ENCODE measurements at regions not wholly inside any gene's neighbourhood (a gene's known extent, or its start where the extent isn't known, plus 50 kb on each side); places are given as distances from the start of the nearest gene placed in this dataset.

DNA sequence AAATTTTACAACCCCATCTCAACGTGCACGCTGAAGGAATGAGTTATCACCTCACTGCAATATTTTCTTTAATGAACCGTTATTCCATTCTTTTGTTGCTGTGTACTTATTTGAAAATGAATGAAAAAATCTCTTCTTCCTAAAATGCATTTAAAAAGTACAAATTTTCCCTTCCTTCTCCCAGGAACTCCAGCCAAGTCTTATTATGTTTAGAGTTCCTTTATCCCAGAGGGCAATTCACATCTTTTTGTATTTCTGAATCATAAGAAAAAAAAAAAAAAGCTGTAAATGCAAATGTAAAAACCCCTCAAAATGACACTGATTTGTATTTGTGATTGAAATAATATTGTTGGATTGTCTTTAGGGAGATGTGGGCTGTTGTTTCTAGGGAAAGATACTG, 2194.3 kb upstream of the CELF4 start:
- no peak for DNase-seq

GRCh38 chr18:39753178-39753577, 2187.6 kb upstream of the CELF4 start:
- no peak for DNase-seq

- DNase-seq = no peak
These were observed 2186.8 kb upstream of the CELF4 start for GRCh38 chr18:39752351-39752750.

GRCh38 chr18:39751921-39752320, 2186.3 kb upstream of the CELF4 start:
- no peak for DNase-seq

DNA sequence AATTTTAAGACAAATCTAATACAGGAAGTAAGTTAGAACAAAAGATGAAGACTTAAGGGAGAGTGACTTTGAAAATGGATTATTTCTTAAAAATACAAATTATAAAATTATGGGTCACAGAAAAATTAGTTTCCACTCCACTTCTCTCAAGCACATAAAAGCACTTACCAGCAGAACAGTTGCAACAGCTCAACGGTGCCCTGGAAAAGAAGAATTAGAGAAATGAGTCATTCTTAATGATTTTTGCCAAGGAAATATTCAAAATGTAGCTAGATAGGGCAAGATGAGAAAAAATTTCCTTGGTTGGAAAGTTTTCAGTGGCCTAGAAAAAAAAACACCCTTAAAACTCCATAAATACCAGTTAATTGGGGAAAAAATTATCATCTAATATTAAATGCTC, 2185.6 kb upstream of the CELF4 start:
- DNase-seq = no peak

DNA sequence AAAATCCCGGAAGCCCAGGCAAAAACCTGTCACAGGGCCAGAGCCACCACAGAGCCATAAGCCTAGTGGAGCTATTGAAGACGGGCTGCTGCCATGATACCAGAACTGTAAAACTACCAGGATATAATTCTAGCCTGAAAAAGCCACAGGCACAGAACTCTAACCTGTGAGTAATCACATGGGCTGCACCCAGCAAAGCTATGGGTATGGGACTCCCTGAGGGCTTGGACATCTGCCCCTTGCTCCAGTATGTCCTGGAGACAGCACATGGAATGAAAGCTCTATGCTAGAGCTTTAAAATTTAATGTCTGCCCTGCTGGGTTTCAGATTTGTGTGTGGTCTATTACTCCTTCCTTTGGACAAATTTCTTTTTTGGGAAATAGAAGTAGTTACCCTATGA, 2183.6 kb upstream of the CELF4 start:
- no peak for DNase-seq

DNA sequence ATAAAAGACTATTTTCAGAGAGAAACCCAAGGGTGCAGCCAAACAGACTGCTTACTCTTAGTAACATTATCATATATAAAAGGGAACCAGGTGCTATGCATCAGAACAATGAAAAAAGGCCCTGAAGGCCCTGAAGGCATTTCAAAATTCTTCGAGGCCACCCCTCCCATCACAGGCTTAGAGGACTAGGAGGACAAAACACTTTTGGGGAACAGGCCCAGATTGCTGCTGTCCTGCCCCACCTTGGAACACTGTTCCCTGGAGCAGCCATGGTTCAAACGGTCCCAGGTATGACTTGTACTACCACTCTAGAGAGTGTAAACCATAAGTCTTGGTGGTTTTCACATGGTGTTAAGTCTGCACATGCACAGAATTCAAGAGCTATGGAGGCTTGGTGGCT, 2183.1 kb upstream of the CELF4 start:
- no peak for DNase-seq

- no peak for DNase-seq
These were observed 2180.6 kb upstream of the CELF4 start for GRCh38 chr18:39746201-39746600.

DNA sequence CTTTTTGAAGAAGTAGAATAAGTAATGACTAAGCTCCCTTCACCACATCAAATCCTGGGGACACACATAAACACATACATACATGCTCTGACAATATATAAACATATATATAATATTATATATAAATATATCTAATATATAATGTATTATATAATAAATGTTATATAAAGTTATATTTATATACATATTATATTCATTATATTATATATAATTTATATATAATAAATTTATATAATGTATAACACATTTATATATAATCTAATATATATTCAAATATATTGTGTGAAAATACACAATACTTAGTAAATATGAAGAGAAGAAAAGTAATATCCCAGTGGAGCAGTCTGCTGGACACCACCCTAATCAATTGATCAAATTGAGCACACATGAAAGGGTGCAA, 2177.9 kb upstream of the CELF4 start:
- no peak for DNase-seq

DNA sequence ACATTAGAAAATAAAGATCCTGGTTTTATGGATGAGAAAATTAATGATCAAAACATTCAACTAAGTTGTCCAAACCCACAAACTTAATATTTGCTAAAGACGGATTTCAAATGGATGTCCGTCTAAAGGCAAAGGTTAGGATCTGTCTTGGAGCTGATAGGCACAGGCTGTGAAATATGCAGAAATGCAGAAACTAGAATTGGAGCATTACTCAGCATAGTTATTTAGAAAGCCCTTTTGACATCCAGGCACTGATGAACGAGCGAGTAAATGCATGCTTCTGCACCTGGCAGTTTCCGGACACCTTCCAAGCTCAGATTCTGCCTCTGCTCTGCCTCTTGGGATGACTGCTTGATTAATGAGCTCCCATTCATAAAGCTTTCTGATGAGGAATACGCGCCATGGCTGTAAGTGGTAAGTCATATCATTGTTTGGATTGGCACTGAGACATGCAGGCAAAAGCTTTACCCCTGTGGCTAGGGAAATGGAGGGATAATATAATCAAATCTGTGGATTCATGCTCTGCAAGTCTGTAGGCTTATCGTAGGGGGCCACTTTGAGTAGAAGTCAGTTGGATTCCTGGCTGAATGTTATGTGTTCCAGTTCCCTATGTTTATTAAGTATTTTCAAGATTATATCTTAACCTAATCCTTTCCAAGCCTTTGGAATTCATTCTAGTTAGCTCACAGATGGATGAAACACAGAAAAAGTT, 2176.3 kb upstream of the CELF4 start:
- peak; percentile 99 for DNase-seq

- DNase-seq = no peak
These were observed 2172.3 kb upstream of the CELF4 start for GRCh38 chr18:39737869-39738268.

DNA sequence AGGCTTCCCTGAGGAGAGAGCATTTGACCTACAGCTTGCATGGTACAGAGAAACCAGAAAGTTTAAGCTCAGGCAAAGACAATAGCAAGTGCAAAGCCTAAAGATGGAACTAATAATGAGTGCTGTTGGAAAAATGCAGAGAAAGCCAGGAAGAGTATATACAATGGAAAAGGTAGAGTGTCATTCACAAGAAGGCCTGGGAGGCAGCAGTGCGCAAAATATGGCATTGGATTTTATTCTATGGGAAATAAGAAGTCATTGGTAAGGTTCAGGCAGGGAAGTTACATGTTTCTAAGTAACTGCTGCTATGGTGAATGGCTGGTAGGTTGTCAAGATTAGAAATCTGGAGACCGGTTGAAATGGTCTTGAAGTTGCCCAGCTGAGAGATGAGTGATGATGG, 2167.3 kb upstream of the CELF4 start:
- peak; percentile 17 for DNase-seq

GRCh38 chr18:39730606-39731005, 2165.0 kb upstream of the CELF4 start:
- no peak for DNase-seq

DNA sequence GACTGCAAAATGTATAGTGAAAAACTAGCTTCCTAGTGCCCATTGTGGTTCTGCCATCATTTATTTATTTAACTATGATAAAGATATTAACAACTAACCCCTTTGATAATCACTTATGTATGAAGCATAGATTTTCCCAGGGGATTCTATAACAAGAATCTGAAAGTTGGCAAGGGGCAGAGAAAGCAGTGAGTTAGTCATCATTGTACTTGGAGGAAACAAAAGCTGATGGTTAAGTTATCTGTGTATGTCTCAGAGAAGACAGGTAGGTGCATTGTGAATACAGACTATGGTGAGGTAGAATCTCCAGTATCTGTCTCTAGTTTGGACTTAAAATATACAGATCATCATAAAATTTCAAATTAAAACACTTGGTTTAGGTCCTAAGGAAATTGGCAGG, 2159.1 kb upstream of the CELF4 start:
- DNase-seq = no peak

GRCh38 chr18:39721712-39722111, 2156.1 kb upstream of the CELF4 start:
- no peak for DNase-seq

- no peak for DNase-seq
These were observed 2148.4 kb upstream of the CELF4 start for GRCh38 chr18:39713961-39714360.

DNA sequence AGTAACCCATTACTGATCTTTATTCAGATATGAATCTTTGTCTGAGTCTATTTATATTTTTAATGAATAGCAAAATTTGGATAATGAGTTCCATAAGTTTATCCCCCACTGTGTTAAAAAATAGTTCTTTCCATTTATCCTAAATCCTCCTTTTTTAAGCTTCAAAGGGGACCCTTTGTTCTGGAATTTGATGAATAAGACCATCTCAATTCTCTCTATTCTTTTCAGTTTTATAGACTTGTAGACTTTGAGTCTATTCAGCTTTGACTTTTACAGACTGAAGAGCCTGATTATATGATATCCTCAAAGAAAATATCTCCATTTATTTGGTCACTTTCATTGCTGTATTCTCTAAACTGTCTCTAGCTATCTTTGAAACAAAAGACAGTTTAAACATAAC, 2146.1 kb upstream of the CELF4 start:
- no peak for DNase-seq

DNA sequence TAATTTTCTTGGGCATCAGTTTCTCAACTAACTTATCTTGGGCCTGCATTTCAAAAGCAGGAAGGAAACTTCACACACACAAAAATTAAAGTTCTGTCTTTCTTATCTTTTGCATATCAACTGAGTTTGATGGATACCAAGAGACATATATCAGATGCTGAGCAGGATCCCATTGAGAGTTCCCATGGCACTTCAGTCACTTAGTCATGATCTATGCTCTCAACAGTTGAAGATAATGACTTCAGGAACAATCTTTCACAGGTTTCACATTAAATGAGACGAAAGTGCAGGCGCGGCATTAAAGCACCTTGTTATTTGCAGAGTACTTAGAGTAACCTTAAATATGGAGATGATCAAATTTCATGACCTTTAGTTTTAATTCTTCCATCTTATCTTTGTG, 2139.8 kb upstream of the CELF4 start:
- no peak for DNase-seq

DNA sequence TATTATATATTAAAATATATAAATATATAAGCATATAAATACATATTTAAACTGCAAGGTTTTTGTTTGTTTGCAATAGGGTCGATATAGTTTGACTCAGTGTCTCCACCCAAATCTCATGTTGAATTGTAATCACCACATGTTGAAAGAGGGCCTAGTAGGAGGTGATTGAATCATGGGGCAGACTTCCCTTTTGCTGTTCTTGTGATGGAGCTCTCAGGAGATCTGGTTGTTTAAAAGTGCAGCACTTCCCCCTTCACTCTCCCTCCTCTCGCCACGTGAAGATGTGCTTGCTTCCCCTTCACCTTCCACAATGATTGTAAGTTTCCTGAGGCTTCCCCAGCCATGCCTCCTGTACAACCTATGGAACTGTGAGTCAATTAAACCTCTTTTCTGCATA, 2137.3 kb upstream of the CELF4 start:
- DNase-seq = no peak

- DNase-seq = peak; percentile 39
These were observed 2136.2 kb upstream of the CELF4 start for GRCh38 chr18:39701839-39702238.

DNA sequence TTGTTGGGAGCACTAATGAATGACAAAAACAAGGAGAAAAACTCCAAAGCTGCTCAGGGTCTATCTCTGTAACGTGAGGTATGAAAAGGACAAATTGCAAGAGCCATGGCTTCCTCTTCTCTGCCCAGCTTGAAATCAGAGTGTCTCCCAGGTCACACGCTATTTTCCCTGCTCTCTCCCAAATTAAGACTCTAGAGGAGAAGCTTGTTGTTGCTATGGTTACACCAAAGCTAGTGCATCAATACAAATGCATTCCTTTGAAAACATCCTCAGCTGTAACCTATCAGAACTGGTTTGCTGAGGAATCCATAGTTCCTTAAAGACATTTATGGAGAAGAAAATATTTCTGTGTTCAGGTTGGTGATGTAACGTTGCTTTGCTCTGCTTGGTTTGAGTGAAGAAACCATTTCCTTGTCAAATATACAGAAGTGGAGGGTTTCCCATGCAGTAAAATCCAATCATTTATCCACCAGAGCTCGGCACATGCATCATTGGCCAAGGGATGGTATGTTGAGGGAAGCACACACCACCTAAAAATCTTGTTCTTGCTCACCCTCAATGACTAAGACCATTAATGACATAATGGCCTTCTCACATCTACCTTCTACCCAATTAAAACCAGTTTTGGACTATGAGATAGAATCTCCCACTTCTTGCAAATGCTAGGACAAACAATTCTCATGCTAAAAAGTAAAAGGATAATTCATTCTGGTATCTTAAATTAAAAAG, 2135.6 kb upstream of the CELF4 start:
- DNase-seq = no peak

DNA sequence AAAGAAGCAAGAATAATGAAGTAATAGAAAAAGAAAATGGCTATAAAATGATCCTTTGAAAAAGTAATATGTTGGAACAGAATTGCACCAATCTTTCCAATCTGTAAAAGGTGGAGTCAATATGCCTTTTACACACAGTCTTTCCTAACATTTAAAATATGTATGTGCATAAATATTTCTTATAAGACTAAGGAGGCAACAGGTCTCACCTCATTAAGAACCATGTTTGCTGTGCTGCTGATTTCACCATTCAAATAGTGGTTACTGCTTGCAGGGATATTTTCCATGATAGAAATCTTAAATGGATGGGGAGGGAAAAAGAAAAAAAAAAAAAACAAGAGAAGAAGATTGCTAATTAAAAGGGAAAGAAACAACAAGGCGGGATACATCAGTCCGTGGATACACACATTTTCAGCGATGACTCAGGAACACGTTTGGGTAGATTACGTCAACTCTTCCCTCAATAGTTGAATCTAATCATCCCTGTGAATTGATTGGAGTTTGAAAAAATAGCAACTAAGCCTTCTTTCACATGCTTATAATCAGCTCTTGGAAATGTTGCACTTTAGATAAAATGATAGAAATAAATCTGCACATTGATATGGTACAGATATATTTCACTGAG, 2133.9 kb upstream of the CELF4 start:
- no peak for DNase-seq

- no peak for DNase-seq
These were observed 2132.8 kb upstream of the CELF4 start for GRCh38 chr18:39698436-39698835.

DNA sequence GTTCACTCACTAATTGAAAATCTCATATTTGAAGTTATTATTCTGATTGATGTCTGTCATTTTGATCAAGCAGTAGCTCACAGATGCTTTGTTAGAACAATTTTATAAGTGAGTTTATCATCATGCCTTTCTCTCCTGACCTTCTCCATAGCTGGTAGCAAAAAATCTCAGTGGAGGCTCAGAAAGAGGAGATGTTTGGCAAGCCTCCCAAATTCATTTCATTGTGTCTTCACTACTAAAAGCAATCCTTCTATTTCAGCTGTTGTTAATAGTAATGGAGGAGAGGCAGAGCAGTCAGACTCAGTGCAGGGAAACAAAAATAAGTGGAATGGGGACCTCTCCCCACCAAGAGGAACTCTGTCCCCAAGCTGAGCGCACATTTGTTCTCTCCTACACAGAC, 2127.8 kb upstream of the CELF4 start:
- DNase-seq = no peak

All from NCI-H146 (cell line).